NCI-H2081 (cell line): ENCODE measurements at regions not wholly inside any gene's neighbourhood (a gene's known extent, or its start where the extent isn't known, plus 50 kb on each side); places are given as distances from the start of the nearest gene placed in this dataset.

Experiments used
- DNase-seq, 2 experiments: peaks; one replicate each; lab custom pipeline; 2025; lab: John Stamatoyannopoulos, UW

GRCh38 chr4:164701665-164702064 lies 52.3 kb upstream of the SMIM31 start:
- no peak for DNase-seq
